ENCODE measurements at regions not wholly inside any gene's neighbourhood (a gene's known extent, or its start where the extent isn't known, plus 50 kb on each side); places are given as distances from the start of the nearest gene placed in this dataset.
A peak's percentile ranks its signal among the peaks of the same experiment; 100 is the strongest.

- H3K27ac ChIP-seq (ENCODE audit: low read depth, low read length), result no peak overlapping the region
- WGBS (ENCODE audit: insufficient coverage), result 60% methylated on average over 1 of the region's 3 CpGs
- no peak overlapping the region for H3K4me3 ChIP-seq (ENCODE audit: low read depth, low read length)
- no peaks in the 10 kb centered on the region for H3K4me1 ChIP-seq (ENCODE audit: control insufficient read depth, insufficient read depth, low read length)
- DNase-seq (ENCODE audit: low read depth in 4 of 6, low spot score in 6 of 6), result peak in 1 of 6 donors; percentile 60
- no peaks in the 10 kb centered on the region for H3K36me3 ChIP-seq (ENCODE audit: control insufficient read depth, insufficient read depth, low read length)
- H3K9me3 ChIP-seq (ENCODE audit: control insufficient read depth, insufficient read depth, low read length), result no peaks in the 10 kb centered on the region
- no peaks in the 10 kb centered on the region for H3K27me3 ChIP-seq (ENCODE audit: control insufficient read depth, insufficient read depth, low read length)
Observed at GRCh38 chr2:167862782-167863181, 384.6 kb downstream of the STK39 start.

DNA sequence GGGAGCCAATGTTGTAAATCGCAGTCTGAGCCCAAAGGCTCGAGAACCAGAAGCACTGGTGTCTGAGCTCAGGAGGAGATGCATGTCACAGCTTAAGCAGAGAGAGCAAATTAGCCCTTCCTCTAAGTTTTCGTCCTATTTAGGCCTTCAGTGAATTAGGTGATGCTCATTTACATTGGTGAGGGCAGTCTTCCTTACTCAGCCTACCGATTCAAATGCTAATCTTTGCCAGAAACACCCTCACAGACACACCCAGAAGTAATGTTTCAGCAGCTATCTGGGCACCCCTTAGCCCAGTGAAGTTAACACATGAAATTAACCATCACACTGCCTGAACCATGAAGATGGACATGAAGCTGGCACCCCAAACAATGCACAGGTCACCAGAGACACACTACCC lies 385.1 kb downstream of the STK39 start:
- DNase-seq (ENCODE audit: low read depth in 4 of 6, low spot score in 6 of 6), result no peak
- Histone ChIP-seq H3K9me3 (ENCODE audit: control insufficient read depth, insufficient read depth, low read length) (no peaks in the 10 kb centered on the region), H3K27me3 (ENCODE audit: control insufficient read depth, insufficient read depth, low read length) (no peaks in the 10 kb centered on the region), H3K4me1 (ENCODE audit: control insufficient read depth, insufficient read depth, low read length) (no peaks in the 10 kb centered on the region), H3K27ac (ENCODE audit: low read depth, low read length) (no peak overlapping the region), H3K4me3 (ENCODE audit: low read depth, low read length) (no peak overlapping the region), H3K36me3 (ENCODE audit: control insufficient read depth, insufficient read depth, low read length) (no peaks in the 10 kb centered on the region)
- WGBS (ENCODE audit: insufficient coverage), result 82% methylated on average over 4 of the region's 4 CpGs

GRCh38 chr2:167861574-167862193 lies 385.7 kb downstream of the STK39 start:
- WGBS (ENCODE audit: insufficient coverage), result no CpG with 5 or more reads among the region's 2 CpGs
- Histone ChIP-seq H3K36me3 (ENCODE audit: control insufficient read depth, insufficient read depth, low read length) (no peaks in the 10 kb centered on the region), H3K9me3 (ENCODE audit: control insufficient read depth, insufficient read depth, low read length) (no peaks in the 10 kb centered on the region), H3K27ac (ENCODE audit: low read depth, low read length) (no peak overlapping the region), H3K4me3 (ENCODE audit: low read depth, low read length) (no peak overlapping the region), H3K27me3 (ENCODE audit: control insufficient read depth, insufficient read depth, low read length) (no peaks in the 10 kb centered on the region), H3K4me1 (ENCODE audit: control insufficient read depth, insufficient read depth, low read length) (no peaks in the 10 kb centered on the region)
- no peak for DNase-seq (ENCODE audit: low read depth in 4 of 6, low spot score in 6 of 6)

DNA sequence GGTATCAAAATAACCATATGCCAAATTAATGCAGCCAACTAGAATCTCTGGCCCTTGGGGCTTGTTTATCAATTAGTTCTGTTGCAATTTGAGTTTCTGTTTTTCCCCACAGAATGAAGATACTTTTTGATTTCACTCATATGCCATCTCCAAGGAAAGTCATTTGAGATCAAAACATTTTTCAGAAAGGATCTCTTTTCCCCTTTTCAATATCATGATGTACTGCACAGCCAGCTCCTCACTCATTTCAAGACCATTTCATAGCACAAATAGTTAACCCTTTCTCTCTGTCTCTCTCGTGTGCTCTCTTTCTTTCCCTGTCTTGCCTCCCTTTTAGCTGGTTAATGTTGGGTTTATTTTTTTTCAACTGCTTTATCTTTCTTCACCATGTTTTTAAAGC lies 387.3 kb downstream of the STK39 start:
- WGBS (ENCODE audit: insufficient coverage), result no CpG with 5 or more reads among the region's 1 CpG
- peak in 3 of 6 donors; percentile 4 to 11 (median 7) for DNase-seq (ENCODE audit: low read depth in 4 of 6, low spot score in 6 of 6)
- no peaks in the 10 kb centered on the region for H3K27me3 ChIP-seq (ENCODE audit: control insufficient read depth, insufficient read depth, low read length)

DNA sequence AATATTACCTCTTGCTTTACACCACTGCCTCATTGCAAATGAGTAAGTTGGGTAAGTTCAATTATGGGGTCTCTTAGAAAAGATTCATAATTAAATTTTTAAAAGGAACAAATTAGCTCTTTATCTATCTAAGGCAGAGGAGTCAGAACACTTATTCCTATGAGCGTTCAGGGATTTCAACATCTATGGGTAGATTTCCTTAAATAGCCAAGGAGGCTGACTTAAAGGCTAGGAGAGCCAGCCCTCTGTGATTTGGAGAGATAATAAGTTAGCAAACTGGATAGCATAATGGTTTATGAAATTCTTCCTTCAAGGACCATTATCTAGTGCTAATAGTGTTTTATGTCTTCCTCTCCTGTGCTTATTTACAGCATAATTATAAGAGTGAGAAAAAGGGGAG lies 387.7 kb downstream of the STK39 start:
- no CpG with 5 or more reads among the region's 1 CpG for WGBS (ENCODE audit: insufficient coverage)
- Histone ChIP-seq H3K9me3 (ENCODE audit: control insufficient read depth, insufficient read depth, low read length) (no peaks in the 10 kb centered on the region), H3K4me1 (ENCODE audit: control insufficient read depth, insufficient read depth, low read length) (no peaks in the 10 kb centered on the region), H3K27ac (ENCODE audit: low read depth, low read length) (no peak overlapping the region), H3K36me3 (ENCODE audit: control insufficient read depth, insufficient read depth, low read length) (no peaks in the 10 kb centered on the region), H3K4me3 (ENCODE audit: low read depth, low read length) (no peak overlapping the region), H3K27me3 (ENCODE audit: control insufficient read depth, insufficient read depth, low read length) (no peaks in the 10 kb centered on the region)
- DNase-seq (ENCODE audit: low read depth in 4 of 6, low spot score in 6 of 6), result peak in 2 of 6 donors; percentile 14 to 87

More for the DNA sequence above, 387.3 kb downstream of the STK39 start:
- H3K36me3 ChIP-seq (ENCODE audit: control insufficient read depth, insufficient read depth, low read length), result no peaks in the 10 kb centered on the region
- no peak overlapping the region for H3K27ac ChIP-seq (ENCODE audit: low read depth, low read length)
- no peaks in the 10 kb centered on the region for H3K9me3 ChIP-seq (ENCODE audit: control insufficient read depth, insufficient read depth, low read length)
- H3K4me3 ChIP-seq (ENCODE audit: low read depth, low read length), result no peak overlapping the region
- no peaks in the 10 kb centered on the region for H3K4me1 ChIP-seq (ENCODE audit: control insufficient read depth, insufficient read depth, low read length)

DNA sequence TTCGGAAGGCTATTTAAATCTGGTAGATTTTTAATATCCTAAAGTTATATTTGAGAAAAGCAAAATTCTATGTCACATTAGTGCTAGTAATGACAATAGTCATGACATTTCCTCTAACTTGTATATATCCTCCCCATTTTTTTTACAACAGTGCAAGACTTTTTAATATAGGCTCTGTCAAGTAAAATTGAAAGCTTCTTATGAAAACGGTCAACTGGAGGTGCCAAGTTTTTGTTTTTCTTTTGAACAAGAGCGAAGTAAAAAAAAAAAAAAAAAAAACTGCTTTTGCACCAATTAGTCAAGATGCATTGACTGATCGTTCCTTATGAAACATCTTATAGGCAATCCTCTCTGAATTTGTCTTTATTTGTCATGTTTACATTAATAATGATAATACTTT lies 389.3 kb downstream of the STK39 start:
- WGBS (ENCODE audit: insufficient coverage), result no CpG with 5 or more reads among the region's 4 CpGs
- H3K4me1 ChIP-seq (ENCODE audit: control insufficient read depth, insufficient read depth, low read length), result no peaks in the 10 kb centered on the region
- no peak overlapping the region for H3K27ac ChIP-seq (ENCODE audit: low read depth, low read length)
- no peaks in the 10 kb centered on the region for H3K36me3 ChIP-seq (ENCODE audit: control insufficient read depth, insufficient read depth, low read length)
- no peaks in the 10 kb centered on the region for H3K27me3 ChIP-seq (ENCODE audit: control insufficient read depth, insufficient read depth, low read length)
- no peaks in the 10 kb centered on the region for H3K9me3 ChIP-seq (ENCODE audit: control insufficient read depth, insufficient read depth, low read length)
- H3K4me3 ChIP-seq (ENCODE audit: low read depth, low read length), result no peak overlapping the region
- DNase-seq (ENCODE audit: low read depth in 4 of 6, low spot score in 6 of 6), result no peak

GRCh38 chr2:167857416-167857815 lies 390.0 kb downstream of the STK39 start:
- Histone ChIP-seq H3K27me3 (ENCODE audit: control insufficient read depth, insufficient read depth, low read length) (no peaks in the 10 kb centered on the region), H3K4me3 (ENCODE audit: low read depth, low read length) (no peak overlapping the region), H3K9me3 (ENCODE audit: control insufficient read depth, insufficient read depth, low read length) (no peaks in the 10 kb centered on the region), H3K27ac (ENCODE audit: low read depth, low read length) (no peak overlapping the region), H3K4me1 (ENCODE audit: control insufficient read depth, insufficient read depth, low read length) (no peaks in the 10 kb centered on the region), H3K36me3 (ENCODE audit: control insufficient read depth, insufficient read depth, low read length) (no peaks in the 10 kb centered on the region)
- DNase-seq (ENCODE audit: low read depth in 4 of 6, low spot score in 6 of 6), result peak in 2 of 6 donors; percentile 26 to 43
- WGBS (ENCODE audit: insufficient coverage), result no CpG with 5 or more reads among the region's 1 CpG

DNA sequence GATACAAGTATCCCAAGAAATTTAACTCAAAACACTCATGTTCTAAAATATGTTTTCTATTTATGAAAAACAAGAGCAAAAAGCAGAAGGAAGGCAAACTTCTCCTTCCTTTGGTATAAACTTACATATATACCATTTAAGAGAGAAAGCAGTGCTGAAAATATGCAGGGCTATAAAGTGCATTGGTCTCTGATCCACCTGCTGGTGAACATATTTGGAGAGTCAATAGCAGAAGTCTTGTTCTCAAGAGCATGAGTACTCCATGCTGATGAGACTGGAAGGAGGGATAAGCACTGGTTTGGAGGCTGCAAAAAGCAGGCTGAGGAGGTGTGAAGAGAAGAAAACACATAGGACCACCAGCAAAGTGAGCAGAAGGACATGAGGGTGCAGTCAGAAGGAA lies 391.2 kb downstream of the STK39 start:
- no peak overlapping the region for H3K27ac ChIP-seq (ENCODE audit: low read depth, low read length)
- no peak overlapping the region for H3K4me3 ChIP-seq (ENCODE audit: low read depth, low read length)
- H3K9me3 ChIP-seq (ENCODE audit: control insufficient read depth, insufficient read depth, low read length), result no peaks in the 10 kb centered on the region
- H3K4me1 ChIP-seq (ENCODE audit: control insufficient read depth, insufficient read depth, low read length), result no peaks in the 10 kb centered on the region
- H3K36me3 ChIP-seq (ENCODE audit: control insufficient read depth, insufficient read depth, low read length), result no peaks in the 10 kb centered on the region
- no peak for DNase-seq (ENCODE audit: low read depth in 4 of 6, low spot score in 6 of 6)
- no peaks in the 10 kb centered on the region for H3K27me3 ChIP-seq (ENCODE audit: control insufficient read depth, insufficient read depth, low read length)

DNA sequence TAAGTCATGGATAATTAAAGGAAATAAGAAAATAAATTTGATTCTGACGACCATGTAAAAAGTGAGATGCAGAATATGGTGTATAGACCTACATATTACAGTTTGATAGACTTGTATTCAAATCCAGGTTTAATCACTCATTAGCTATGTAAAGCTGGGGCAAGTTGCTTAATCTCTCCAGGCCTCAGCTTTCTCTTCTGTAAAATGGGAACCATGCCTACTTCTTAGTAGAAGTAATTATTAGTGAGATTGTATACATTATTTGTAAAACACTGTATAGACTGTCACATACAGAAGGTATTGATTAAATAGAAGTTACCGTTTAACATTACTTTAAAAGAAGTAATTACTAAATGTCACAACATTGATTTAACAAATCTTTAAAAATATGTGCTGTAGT lies 392.2 kb downstream of the STK39 start:
- no peaks in the 10 kb centered on the region for H3K36me3 ChIP-seq (ENCODE audit: control insufficient read depth, insufficient read depth, low read length)
- no CpG with 5 or more reads among the region's 2 CpGs for WGBS (ENCODE audit: insufficient coverage)
- H3K9me3 ChIP-seq (ENCODE audit: control insufficient read depth, insufficient read depth, low read length), result no peaks in the 10 kb centered on the region
- H3K4me3 ChIP-seq (ENCODE audit: low read depth, low read length), result no peak overlapping the region
- no peaks in the 10 kb centered on the region for H3K27me3 ChIP-seq (ENCODE audit: control insufficient read depth, insufficient read depth, low read length)
- no peak for DNase-seq (ENCODE audit: low read depth in 4 of 6, low spot score in 6 of 6)
- no peaks in the 10 kb centered on the region for H3K4me1 ChIP-seq (ENCODE audit: control insufficient read depth, insufficient read depth, low read length)
- no peak overlapping the region for H3K27ac ChIP-seq (ENCODE audit: low read depth, low read length)

DNA sequence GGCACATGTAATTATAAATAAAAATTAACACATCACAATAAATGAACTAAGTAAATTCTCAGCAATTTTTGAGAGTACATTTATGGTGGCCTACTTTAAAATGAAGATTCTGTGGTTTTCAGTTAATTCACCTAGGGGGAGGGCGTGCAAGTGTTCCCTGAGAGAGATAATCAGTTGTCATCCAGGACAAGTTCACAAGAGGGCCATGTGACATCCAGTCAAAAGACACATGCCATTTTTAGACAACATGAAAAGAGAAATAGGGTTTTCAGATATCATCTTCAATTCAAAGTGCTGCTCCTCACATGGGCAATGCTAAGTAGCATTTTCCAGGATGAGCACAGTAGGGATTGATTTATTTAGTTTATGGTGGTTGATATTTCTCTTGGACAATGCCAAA lies 393.7 kb downstream of the STK39 start:
- no peak overlapping the region for H3K4me3 ChIP-seq (ENCODE audit: low read depth, low read length)
- no peaks in the 10 kb centered on the region for H3K9me3 ChIP-seq (ENCODE audit: control insufficient read depth, insufficient read depth, low read length)
- H3K27me3 ChIP-seq (ENCODE audit: control insufficient read depth, insufficient read depth, low read length), result no peaks in the 10 kb centered on the region
- H3K36me3 ChIP-seq (ENCODE audit: control insufficient read depth, insufficient read depth, low read length), result no peaks in the 10 kb centered on the region
- H3K27ac ChIP-seq (ENCODE audit: low read depth, low read length), result no peak overlapping the region
- no peaks in the 10 kb centered on the region for H3K4me1 ChIP-seq (ENCODE audit: control insufficient read depth, insufficient read depth, low read length)
- DNase-seq (ENCODE audit: low read depth in 4 of 6, low spot score in 6 of 6), result no peak
- WGBS (ENCODE audit: insufficient coverage), result no CpG with 5 or more reads among the region's 1 CpG

Data from spinal cord (tissue), 9 donors.